Neural cell (in vitro differentiated cells): ENCODE measurements at regions not wholly inside any gene's neighbourhood (a gene's known extent, or its start where the extent isn't known, plus 50 kb on each side); places are given as distances from the start of the nearest gene placed in this dataset.

Experiments
- H2AFZ ChIP-seq: fragments of 200-600, 300-800 bp; sonication (generic), shearing (Covaris generic); 2 replicates; pipeline ENCODE4 v1.6.0; 2014; ENCODE audit warnings: low read depth, mild to moderate bottlenecking, antibody characterized with exemption, low read length, moderate library complexity
- H3F3A ChIP-seq: fragments of 200-600 bp; shearing (Covaris generic); 2 replicates; pipeline ENCODE4 v1.6.1; 2016; ENCODE audit warnings: mild to moderate bottlenecking, moderate library complexity, mixed read lengths, antibody characterized with exemption, low read length; ENCODE audit not compliant: insufficient read depth, poor library complexity, severe bottlenecking
- H3K27ac ChIP-seq: fragments of 200-600, 300-800 bp; sonication (generic), shearing (Covaris generic); 2 replicates; pipeline ENCODE4 v1.5.1; 2014; ENCODE audit warnings: mild to moderate bottlenecking, low read length, moderate library complexity
- H3K27me3 ChIP-seq: fragments of 300-800, 200-600 bp; sonication (generic), shearing (Covaris generic); 2 replicates; pipeline ENCODE4 v1.6.0; 2014; ENCODE audit warnings: mild to moderate bottlenecking, low read depth, low read length, moderate library complexity; ENCODE audit not compliant: insufficient read depth
- H3K36me3 ChIP-seq: fragments of 300-800, 200-600 bp; sonication (generic), shearing (Covaris generic); 2 replicates; pipeline ENCODE4 v1.5.1; 2014; ENCODE audit warnings: mild to moderate bottlenecking, antibody characterized with exemption, low read length, moderate library complexity; ENCODE audit not compliant: insufficient read depth
- H3K4me2 ChIP-seq: fragments of 300-800, 200-600 bp; sonication (generic), shearing (Covaris generic); 2 replicates; pipeline ENCODE4 v1.6.0; 2014; ENCODE audit warnings: mild to moderate bottlenecking, low read length
- H3K4me3 ChIP-seq: fragments of 300-800, 200-600 bp; sonication (generic), shearing (Covaris generic); 2 replicates; pipeline ENCODE4 v1.5.1; 2014; ENCODE audit warnings: mild to moderate bottlenecking, low read length, moderate library complexity
- H3K79me2 ChIP-seq: fragments of 200-600 bp; shearing (Covaris generic); replicated peaks from 2 replicates; pipeline ENCODE4 v1.6.0; 2014; ENCODE audit warnings: mild to moderate bottlenecking, low read length, moderate library complexity; ENCODE audit not compliant: insufficient read depth
- H3K9ac ChIP-seq: fragments of 300-800, 200-600 bp; sonication (generic), shearing (Covaris generic); 2 replicates; pipeline ENCODE4 v1.6.1; 2016; ENCODE audit warnings: mild to moderate bottlenecking, low read length, mixed read lengths
- H3K9me2 ChIP-seq: fragments of 200-600 bp; shearing (Covaris generic); 2 replicates; pipeline ENCODE4 v1.6.1; 2016; ENCODE audit warnings: mild to moderate bottlenecking, low read length, mixed read lengths; ENCODE audit not compliant: insufficient read depth
- H3K9me3 ChIP-seq: fragments of 200-600, 300-800 bp; sonication (generic), shearing (Covaris generic); 2 replicates; pipeline ENCODE4 v1.6.1; 2016; ENCODE audit warnings: mild to moderate bottlenecking, mixed run types, low read length, moderate library complexity, mixed read lengths
- H4K20me1 ChIP-seq: fragments of 200-600 bp; shearing (Covaris generic); 2 replicates; pipeline ENCODE4 v1.6.1; 2016; ENCODE audit warnings: mild to moderate bottlenecking, mixed run types; ENCODE audit not compliant: insufficient read depth
- EP300 ChIP-seq: fragments of 450-650 bp; conservative IDR thresholded peaks from 2 replicates; pipeline ENCODE4 v1.6.1; 2014; ENCODE audit warnings: antibody characterized with exemption, mild to moderate bottlenecking, moderate library complexity; ENCODE audit not compliant: poor library complexity, severe bottlenecking
- EZH2 ChIP-seq: fragments of 200-600, 300-800 bp; shearing (Covaris generic), sonication (generic); IDR thresholded peaks from 2 replicates; pipeline ENCODE4 v1.6.1; 2014; ENCODE audit warnings: antibody characterized with exemption, low read length, borderline replicate concordance, mild to moderate bottlenecking; ENCODE audit not compliant: insufficient read depth, poor library complexity, severe bottlenecking
- POLR2AphosphoS5 ChIP-seq: IDR thresholded peaks from 2 replicates; pipeline ENCODE4 v1.6.1; 2012
- RAD21 ChIP-seq: fragments of 450-650 bp; conservative IDR thresholded peaks from 2 replicates; pipeline ENCODE4 v1.6.1; 2014; ENCODE audit warnings: antibody characterized with exemption, mild to moderate bottlenecking, moderate library complexity
- SMC3 ChIP-seq: fragments of 450-650 bp; conservative IDR thresholded peaks from 2 replicates; pipeline ENCODE4 v1.6.1; 2014; ENCODE audit warnings: antibody characterized with exemption, mild to moderate bottlenecking, moderate library complexity; ENCODE audit not compliant: poor library complexity
- TAF1 ChIP-seq: IDR thresholded peaks from 2 replicates; pipeline ENCODE4 v1.6.1; 2012; ENCODE audit warnings: low read depth
- TF ChIP-seq, protein P1 (sequence below): IDR thresholded peaks from 2 replicates; pipeline ENCODE4 v1.6.1; 2012; ENCODE audit warnings: borderline replicate concordance

DNA sequence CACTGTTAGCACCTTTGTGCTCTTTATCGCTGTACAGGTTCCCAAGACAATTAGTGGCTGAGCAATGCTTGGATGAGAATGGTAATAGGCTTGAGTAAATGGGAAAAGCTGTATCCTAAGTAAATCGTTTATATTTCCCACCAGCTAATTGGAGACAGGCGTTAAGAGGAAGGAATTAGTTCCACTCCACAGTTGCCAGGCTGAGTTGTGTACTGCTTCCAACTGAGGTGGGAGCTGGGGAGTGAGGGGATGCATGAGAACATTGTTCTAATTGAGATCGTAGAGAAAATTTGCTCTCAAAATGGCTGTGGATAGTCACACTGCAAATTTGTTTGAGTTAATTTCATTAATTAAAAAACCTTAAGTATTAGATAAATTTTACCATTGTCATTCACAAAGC is 285.0 kb upstream of the ADAMTSL1 start:
- Histone ChIP-seq H3K9me3 (no peaks in the 10 kb centered on the region), H3K27me3 (no peaks in the 10 kb centered on the region)
- TF ChIP-seq RAD21 (no peak), TAF1 (no peak), POLR2AphosphoS5 (no peak), EZH2 (no peak), SMC3 (no peak), EP300 (no peak)
- TF ChIP-seq, protein P1, sequence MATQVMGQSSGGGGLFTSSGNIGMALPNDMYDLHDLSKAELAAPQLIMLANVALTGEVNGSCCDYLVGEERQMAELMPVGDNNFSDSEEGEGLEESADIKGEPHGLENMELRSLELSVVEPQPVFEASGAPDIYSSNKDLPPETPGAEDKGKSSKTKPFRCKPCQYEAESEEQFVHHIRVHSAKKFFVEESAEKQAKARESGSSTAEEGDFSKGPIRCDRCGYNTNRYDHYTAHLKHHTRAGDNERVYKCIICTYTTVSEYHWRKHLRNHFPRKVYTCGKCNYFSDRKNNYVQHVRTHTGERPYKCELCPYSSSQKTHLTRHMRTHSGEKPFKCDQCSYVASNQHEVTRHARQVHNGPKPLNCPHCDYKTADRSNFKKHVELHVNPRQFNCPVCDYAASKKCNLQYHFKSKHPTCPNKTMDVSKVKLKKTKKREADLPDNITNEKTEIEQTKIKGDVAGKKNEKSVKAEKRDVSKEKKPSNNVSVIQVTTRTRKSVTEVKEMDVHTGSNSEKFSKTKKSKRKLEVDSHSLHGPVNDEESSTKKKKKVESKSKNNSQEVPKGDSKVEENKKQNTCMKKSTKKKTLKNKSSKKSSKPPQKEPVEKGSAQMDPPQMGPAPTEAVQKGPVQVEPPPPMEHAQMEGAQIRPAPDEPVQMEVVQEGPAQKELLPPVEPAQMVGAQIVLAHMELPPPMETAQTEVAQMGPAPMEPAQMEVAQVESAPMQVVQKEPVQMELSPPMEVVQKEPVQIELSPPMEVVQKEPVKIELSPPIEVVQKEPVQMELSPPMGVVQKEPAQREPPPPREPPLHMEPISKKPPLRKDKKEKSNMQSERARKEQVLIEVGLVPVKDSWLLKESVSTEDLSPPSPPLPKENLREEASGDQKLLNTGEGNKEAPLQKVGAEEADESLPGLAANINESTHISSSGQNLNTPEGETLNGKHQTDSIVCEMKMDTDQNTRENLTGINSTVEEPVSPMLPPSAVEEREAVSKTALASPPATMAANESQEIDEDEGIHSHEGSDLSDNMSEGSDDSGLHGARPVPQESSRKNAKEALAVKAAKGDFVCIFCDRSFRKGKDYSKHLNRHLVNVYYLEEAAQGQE, result no peak

DNA sequence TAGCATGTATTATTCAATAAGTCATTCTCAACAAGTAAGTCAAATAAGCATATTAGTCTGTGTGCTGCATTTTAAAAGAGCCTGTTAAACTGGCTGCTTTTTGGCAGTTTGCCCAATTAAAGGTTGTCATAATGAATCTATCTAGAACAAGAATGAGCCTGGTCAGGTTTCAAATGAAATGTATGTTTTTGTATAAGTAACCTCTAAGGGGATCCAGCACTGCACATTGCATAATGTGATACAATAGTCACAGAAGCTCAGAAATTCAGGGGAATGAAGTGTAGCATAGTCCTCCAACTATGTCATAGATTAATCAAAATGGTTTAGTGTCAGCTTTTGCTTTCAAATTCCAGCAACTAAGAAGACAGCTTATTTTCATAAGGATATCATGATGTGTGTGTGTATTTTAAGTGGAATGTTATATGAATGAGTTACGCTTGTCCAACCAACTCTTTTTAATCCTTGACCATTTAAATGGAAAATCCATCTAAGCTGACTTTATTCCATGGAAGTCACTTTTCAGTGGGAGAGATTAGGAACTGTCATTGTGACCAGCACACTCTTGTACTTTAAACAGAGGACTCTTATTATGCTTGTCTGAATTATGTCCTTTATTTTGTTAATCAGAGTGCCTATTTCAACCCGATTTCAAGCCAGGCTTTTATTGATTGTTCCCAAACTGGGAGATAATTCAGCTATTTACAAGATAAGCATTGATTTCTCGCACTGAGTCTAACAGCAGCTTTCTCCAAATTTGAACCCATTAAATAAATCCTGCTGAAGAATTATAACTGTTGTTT is 283.9 kb upstream of the ADAMTSL1 start:
- Histone ChIP-seq H3K9me3 (no peaks in the 10 kb centered on the region), H4K20me1 (no peaks in the 10 kb centered on the region), H3K9me2 (no peaks in the 10 kb centered on the region), H3K4me3 (no peak overlapping the region), H3K27me3 (no peaks in the 10 kb centered on the region), H3K79me2 (no peaks in the 10 kb centered on the region), H3K27ac (no peak overlapping the region), H3K36me3 (no peaks in the 10 kb centered on the region), H3K9ac (no peak overlapping the region), H3F3A (no peaks in the 10 kb centered on the region), H3K4me2 (no peak overlapping the region), H2AFZ (no peak overlapping the region)
- TF ChIP-seq, protein P1, result no peak
- no peak for TF ChIP-seq POLR2AphosphoS5

More for the DNA sequence above, 285.0 kb upstream of the ADAMTSL1 start:
- Histone ChIP-seq H3K9ac (no peak overlapping the region), H4K20me1 (no peaks in the 10 kb centered on the region), H3K4me3 (no peak overlapping the region), H3K9me2 (no peaks in the 10 kb centered on the region), H3K4me2 (no peak overlapping the region), H3K36me3 (no peaks in the 10 kb centered on the region), H3K79me2 (no peaks in the 10 kb centered on the region), H3K27ac (no peak overlapping the region), H3F3A (no peaks in the 10 kb centered on the region), H2AFZ (no peak overlapping the region)
